Thyroid gland (tissue), 4 donors: ENCODE measurements at regions not wholly inside any gene's neighbourhood (a gene's known extent, or its start where the extent isn't known, plus 50 kb on each side); places are given as distances from the start of the nearest gene placed in this dataset.

Experiments used
- CTCF ChIP-seq, 6 experiments: fragments of 200-600 bp in 3 of 6; fragments of 450-650 bp in 3 of 6; sonication (generic) in 3 of 6; IDR thresholded peaks; one replicate each; pipeline ENCODE4 v1.5.1; 2016 to 2019; ENCODE audit warnings: antibody characterized with exemption in 6 of 6, mild to moderate bottlenecking in 2 of 6, inconsistent platforms in 1 of 6, moderate library complexity in 1 of 6
- POLR2A ChIP-seq, 2 donors: fragments of 450-650 bp; IDR thresholded peaks; one replicate each; pipeline ENCODE4 v1.6.1; 2017; ENCODE audit warnings: antibody characterized with exemption in 2 of 2, mild to moderate bottlenecking in 2 of 2, moderate library complexity in 1 of 2

GRCh38 chr10:126723226-126723625, 52.7 kb upstream of the C10orf90 start:
- no peak for TF ChIP-seq CTCF (IDR thresholded peaks at IDR 0.05)
- no peak for TF ChIP-seq POLR2A (IDR thresholded peaks at IDR 0.05)
